GM12865 (cell line): ENCODE measurements at regions not wholly inside any gene's neighbourhood (a gene's known extent, or its start where the extent isn't known, plus 50 kb on each side); places are given as distances from the start of the nearest gene placed in this dataset.

Experiments used
- DNase-seq: peaks from one replicate; pipeline ENCODE4 v3.0.0; 2010; ENCODE audit warnings: low read depth
- H3K4me3 ChIP-seq: 2 replicates; pipeline ENCODE4 v1.5.1; 2011; ENCODE audit warnings: mild to moderate bottlenecking, low read depth, low read length, control low read depth
- TF ChIP-seq, protein P1 (sequence below): IDR thresholded peaks from 2 replicates; pipeline ENCODE4 v1.5.1; 2011; ENCODE audit warnings: low read length, control low read depth, low read depth, inconsistent platforms; ENCODE audit not compliant: insufficient read depth; ENCODE audit errors: missing control alignments

DNA sequence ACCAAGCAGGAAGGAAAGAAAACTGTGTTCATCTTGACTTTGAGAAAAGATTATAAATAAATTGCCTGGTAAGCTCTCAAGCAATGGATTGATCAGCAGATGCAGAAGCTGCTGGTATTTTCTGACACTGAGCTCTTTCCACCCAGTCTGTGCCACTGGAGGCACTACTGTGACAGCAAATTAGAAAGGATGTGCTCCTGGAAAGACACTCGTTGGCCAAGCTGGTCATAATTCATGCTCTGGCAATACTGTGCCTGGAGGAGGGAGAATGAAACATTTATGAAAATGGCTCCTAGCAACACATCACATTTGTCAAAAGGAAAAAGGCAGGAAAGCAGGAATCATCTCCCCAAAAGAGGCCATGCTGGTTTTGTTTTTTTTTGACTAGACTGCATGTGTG lies 84.2 kb downstream of the CAVIN4 start:
- TF ChIP-seq, protein P1, sequence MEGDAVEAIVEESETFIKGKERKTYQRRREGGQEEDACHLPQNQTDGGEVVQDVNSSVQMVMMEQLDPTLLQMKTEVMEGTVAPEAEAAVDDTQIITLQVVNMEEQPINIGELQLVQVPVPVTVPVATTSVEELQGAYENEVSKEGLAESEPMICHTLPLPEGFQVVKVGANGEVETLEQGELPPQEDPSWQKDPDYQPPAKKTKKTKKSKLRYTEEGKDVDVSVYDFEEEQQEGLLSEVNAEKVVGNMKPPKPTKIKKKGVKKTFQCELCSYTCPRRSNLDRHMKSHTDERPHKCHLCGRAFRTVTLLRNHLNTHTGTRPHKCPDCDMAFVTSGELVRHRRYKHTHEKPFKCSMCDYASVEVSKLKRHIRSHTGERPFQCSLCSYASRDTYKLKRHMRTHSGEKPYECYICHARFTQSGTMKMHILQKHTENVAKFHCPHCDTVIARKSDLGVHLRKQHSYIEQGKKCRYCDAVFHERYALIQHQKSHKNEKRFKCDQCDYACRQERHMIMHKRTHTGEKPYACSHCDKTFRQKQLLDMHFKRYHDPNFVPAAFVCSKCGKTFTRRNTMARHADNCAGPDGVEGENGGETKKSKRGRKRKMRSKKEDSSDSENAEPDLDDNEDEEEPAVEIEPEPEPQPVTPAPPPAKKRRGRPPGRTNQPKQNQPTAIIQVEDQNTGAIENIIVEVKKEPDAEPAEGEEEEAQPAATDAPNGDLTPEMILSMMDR: no peak
- no peak for DNase-seq
- H3K4me3 ChIP-seq: no peak overlapping the region

DNA sequence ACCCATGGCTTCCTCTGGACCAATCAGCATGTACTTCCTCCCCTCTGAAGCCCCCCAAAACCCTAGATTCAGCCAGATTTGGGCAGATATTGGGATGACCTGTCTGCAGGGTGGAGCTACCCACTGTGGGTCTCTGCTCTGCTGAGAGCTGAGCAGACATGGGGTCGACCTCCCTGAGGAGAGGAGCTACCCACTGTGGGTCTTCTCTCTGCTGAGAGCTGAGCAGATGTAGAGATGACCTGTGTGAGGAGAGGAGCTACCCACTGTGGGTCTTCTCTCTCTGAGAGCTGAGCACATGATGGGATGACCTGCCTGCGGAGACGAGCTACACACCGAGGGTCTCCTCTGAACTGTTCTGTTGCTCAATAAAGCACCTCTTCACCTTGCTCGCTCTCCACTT lies 89.6 kb downstream of the CAVIN4 start:
- no peak for DNase-seq
- no peak overlapping the region for H3K4me3 ChIP-seq
- TF ChIP-seq, protein P1: no peak

DNA sequence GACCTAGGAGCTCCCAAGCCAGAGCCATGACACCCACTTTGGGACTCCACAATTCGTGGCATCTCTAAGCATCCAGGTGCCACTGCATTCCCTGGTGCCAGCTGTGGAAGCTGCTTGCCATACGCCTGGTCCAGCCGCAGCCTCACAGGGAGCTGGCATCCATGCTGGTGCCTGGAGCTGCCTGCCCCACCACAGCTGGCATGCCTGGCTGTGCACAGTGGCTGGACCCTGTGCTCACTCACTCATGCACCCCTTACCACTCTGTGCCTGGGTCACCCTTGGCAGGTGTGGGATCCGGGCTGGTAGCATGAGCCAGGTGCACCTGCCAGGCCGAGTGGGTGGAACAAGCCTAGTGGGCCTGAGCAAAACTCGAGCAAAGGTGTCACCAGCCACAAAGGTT lies 90.1 kb downstream of the CAVIN4 start:
- TF ChIP-seq, protein P1: no peak
- no peak for DNase-seq
- no peak overlapping the region for H3K4me3 ChIP-seq

DNA sequence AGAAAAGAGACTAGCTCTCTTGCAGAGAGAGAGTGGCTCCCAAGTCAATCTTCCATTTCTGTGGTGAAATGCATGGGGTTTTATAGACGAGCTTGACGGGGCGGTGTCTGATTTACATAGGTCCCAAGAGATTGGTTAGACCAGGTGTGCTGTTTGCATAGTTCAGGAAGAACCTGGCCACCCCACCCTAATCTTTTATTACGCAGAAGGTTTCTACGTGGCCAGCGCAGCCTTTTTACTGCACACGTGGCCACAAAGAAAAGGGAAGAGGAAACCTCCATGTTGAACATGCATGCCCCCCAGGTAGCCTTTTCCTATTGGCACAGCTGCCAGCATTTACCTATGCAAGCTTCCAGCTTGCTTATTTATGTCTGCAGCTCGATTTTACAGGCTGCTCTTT lies 92.1 kb downstream of the CAVIN4 start:
- TF ChIP-seq, protein P1: no peak
- DNase-seq: no peak
- no peak overlapping the region for H3K4me3 ChIP-seq

DNA sequence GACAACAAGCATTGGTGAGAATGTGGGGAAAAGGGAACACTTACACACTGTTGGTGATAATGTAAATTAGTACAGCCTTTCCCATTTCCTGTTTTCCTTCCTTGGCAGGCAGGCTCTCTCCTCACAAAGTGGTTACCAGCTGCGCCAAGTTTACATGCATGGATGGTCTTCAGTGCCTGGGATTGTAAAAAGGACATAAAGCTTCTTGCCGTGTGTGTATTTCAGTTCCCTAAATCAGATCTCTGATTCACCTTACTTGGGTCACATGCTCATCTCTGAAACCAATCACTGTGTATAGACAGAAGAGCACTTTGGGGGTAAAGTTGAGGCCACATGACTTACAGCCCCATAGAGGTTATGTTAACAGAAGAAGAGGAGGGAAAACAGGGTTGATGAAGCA lies 92.8 kb downstream of the CAVIN4 start:
- no peak overlapping the region for H3K4me3 ChIP-seq
- peak; percentile 4 for DNase-seq
- TF ChIP-seq, protein P1: no peak

DNA sequence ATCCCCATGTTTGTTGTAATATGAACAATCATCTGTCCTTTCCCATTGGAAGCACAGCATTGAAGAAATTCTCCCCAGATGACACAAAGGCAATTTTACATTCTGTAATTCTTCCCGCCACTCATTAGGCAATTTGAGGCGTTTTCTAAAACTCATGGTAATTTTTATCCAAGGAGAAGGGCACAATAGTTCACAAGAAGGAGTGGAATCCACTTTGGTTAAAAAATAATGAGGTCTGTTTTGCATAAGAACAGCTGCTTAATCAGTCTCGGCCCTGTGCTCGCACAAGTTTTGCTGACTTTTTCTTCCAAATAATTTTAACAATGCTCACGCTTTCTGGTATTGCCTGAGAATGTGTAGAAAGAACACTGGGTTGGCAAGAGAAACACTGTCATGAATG lies 94.0 kb downstream of the CAVIN4 start:
- H3K4me3 ChIP-seq: no peak overlapping the region
- no peak for DNase-seq
- TF ChIP-seq, protein P1: no peak

DNA sequence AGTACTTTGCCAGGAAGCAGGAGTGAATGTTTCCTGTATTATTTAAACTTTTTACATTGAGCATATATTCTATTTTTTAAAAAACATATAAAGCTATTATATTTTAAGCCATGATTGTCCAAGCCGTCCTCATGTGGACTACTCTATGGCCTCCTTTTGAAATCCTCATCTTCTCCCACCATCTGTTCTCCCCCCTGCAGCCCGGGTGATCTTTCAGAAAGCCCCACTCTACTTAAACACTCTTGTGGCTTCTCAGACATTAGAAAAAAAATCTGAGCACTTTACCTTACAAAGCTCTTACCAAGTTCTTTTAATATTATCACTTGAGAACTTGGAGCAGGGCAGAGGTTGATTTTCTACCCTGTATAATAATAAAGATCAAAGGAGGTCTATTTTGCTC lies 95.4 kb downstream of the CAVIN4 start:
- no peak overlapping the region for H3K4me3 ChIP-seq
- TF ChIP-seq, protein P1: no peak
- DNase-seq: no peak
